ENCODE measurements at regions not wholly inside any gene's neighbourhood (a gene's known extent, or its start where the extent isn't known, plus 50 kb on each side); places are given as distances from the start of the nearest gene placed in this dataset.

DNA sequence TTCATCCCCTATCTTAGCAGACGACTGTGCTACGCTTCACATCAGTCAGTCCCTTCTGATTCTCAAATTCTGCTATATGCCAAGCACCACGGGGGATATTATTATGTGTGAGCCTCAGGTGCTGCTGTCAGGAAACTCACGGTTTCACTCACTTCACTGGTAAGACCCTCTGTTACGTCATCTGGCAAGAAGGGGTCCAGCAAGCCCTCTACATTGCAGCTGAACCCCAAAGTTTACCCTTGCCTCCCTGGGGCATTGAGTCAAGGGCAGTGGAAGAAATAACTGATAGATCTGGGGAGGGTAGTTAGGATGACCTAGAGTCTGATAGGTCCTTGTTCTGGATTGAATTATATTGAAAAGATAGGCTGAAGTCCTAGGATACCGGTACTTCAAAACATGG is 237.4 kb downstream of the RRAGC start:
- Histone ChIP-seq H3K4me3 (no peak overlapping the region), H3K4me2 (peak overlapping the region; percentile 45; the same call in 1 of the 2 replicates), H4K20me1 (no peaks in the 10 kb centered on the region), H3K27ac (no peak overlapping the region), H3K9ac (no peak overlapping the region), H3K36me3 (no peaks in the 10 kb centered on the region), H3K27me3 (no peaks in the 10 kb centered on the region), H3K4me1 (peaks cover 21% of the 10 kb centered on the region), H3K9me3 (no peaks in the 10 kb centered on the region)
- TF ChIP-seq Cebpa-rat (IDR thresholded peaks at IDR 0.05), result no peak

DNA sequence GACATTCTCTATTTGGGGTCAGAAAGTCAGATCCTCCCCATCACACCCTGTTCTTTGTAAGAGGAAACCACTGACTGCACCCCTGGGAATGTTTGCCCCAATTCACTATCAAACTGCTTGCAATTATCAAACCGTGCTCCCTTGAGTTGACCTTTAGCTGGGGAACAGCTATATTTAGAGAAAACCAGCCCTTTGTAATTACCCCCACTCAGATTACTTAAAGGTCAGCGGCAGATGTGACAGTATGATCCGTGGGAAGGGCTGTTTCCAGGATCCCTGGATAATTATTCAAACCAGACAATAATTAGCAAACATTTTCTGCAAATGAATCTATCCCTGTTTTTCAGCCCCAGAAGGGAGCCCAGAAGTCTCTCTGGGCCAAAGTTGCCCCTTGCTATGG is 242.7 kb downstream of the RRAGC start:
- no peak overlapping the region for H3K27ac ChIP-seq
- no peak for TF ChIP-seq Cebpa-rat (IDR thresholded peaks at IDR 0.05)
- H4K20me1 ChIP-seq, result no peaks in the 10 kb centered on the region
- H3K27me3 ChIP-seq, result no peaks in the 10 kb centered on the region
- peaks cover 58% of the 10 kb centered on the region for H3K4me1 ChIP-seq
- H3K9ac ChIP-seq, result 0 out of 2 replicates have a peak overlapping the region, but pooled peaks have one; percentile 11
- H3K36me3 ChIP-seq, result no peaks in the 10 kb centered on the region
- H3K9me3 ChIP-seq, result no peaks in the 10 kb centered on the region
- no peak overlapping the region for H3K4me3 ChIP-seq
- peak overlapping the region; percentile 79 for H3K4me2 ChIP-seq

DNA sequence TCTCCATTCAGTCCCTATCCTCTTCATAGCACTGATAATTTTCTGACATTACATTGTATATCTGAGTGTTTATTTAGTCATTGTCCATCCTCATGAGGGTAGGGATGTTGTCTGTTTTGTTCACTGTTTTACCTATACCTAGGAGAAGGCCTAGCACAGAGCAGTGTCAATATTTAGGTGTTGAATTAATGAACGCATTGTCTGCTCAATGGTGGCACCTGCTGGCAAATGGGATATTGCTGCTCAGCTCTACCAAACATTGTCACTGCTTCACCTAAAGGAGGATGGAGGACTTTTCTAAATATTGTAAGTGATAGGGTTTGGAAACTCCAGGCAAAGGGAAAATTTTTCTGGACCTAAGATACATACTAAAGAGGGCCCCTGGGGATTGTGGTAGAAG is 243.9 kb downstream of the RRAGC start:
- Histone ChIP-seq H3K36me3 (no peaks in the 10 kb centered on the region), H3K4me3 (no peak overlapping the region), H3K4me2 (peak overlapping the region; percentile 79; the same call in 1 of the 2 replicates), H3K4me1 (peaks cover 54% of the 10 kb centered on the region), H3K9ac (no peak overlapping the region), H3K27ac (no peak overlapping the region), H4K20me1 (no peaks in the 10 kb centered on the region), H3K9me3 (no peaks in the 10 kb centered on the region), H3K27me3 (no peaks in the 10 kb centered on the region)
- no peak for TF ChIP-seq Cebpa-rat (IDR thresholded peaks at IDR 0.05)

DNA sequence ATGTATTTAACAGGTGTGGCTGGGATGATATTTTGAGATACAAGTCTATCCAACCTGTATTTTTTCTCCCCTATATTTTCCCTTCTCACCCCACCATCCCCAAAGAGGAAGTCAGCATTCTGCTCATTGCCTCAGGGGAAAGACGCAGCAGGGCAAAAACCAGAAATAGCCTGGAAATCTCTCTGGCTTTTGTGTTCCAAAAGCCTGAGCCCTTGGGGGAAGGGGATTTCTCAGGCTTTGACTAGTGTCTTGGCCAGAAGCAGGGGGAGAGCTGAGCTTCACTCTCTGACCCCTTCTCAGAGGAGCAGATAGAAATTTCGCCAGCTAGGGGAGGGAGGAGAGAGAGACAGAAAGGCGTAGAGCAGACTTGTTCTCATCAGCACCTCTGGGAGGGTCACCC is 244.7 kb downstream of the RRAGC start:
- Histone ChIP-seq H3K4me2 (peak overlapping the region; percentile 79), H3K9ac (0 out of 2 replicates have a peak overlapping the region, but pooled peaks have one; percentile 25), H3K4me1 (peaks cover 54% of the 10 kb centered on the region), H4K20me1 (no peaks in the 10 kb centered on the region), H3K4me3 (no peak overlapping the region), H3K27me3 (no peaks in the 10 kb centered on the region), H3K36me3 (no peaks in the 10 kb centered on the region), H3K27ac (peak overlapping the region; percentile 58), H3K9me3 (no peaks in the 10 kb centered on the region)
- TF ChIP-seq Cebpa-rat (IDR thresholded peaks at IDR 0.05), result no peak

DNA sequence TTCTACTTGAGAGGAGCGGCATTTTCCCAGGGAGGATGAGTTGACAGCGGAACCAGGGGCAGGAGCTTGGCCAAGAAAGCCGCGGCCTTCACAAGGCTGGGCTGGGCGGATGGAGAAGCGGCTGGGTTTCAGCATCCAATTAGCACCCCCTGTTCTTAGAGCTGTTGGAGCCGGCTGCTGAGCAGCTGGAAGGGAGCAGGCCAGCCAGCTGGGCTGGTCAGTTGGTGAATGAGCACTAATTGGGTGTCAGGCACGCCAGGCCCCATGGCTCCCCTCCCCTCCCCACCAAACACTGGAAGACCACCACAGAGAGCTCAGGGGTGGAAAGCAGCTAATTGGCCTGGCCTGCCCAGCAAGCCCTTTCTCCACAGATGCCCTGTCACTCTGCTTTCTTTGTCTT is 245.6 kb downstream of the RRAGC start:
- no peak overlapping the region for H3K4me3 ChIP-seq
- TF ChIP-seq Cebpa-rat (IDR thresholded peaks at IDR 0.05), result no peak
- no peaks in the 10 kb centered on the region for H3K36me3 ChIP-seq
- H3K27me3 ChIP-seq, result no peaks in the 10 kb centered on the region
- H3K9me3 ChIP-seq, result no peaks in the 10 kb centered on the region
- H4K20me1 ChIP-seq, result no peaks in the 10 kb centered on the region
- H3K9ac ChIP-seq, result no peak overlapping the region
- no peak overlapping the region for H3K27ac ChIP-seq
- peak overlapping the region; percentile 79 for H3K4me2 ChIP-seq
- H3K4me1 ChIP-seq, result peaks cover 54% of the 10 kb centered on the region

DNA sequence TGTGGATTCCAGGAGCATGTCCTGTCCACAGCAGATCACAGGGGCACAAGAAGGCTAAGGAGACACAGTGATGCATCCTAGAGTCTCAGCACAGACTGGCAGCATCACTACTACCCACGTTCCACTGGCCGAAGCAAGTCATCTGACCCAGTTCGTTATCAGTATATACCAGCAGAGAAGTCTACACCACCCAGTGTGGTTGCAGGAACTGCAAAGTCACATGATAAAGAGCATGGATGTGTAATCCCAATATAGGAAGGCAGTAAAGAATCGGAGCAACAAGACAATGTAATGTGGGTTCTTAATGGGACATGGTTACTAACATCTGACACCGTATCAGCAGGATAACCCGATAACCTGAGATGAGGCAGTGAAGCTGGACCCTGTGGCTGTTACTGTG is 246.6 kb downstream of the RRAGC start:
- no peaks in the 10 kb centered on the region for H3K9me3 ChIP-seq
- no peaks in the 10 kb centered on the region for H4K20me1 ChIP-seq
- H3K4me1 ChIP-seq, result peaks cover 59% of the 10 kb centered on the region
- H3K9ac ChIP-seq, result no peak overlapping the region
- no peak overlapping the region for H3K4me3 ChIP-seq
- H3K27me3 ChIP-seq, result no peaks in the 10 kb centered on the region
- TF ChIP-seq Cebpa-rat (IDR thresholded peaks at IDR 0.05), result no peak
- no peak overlapping the region for H3K4me2 ChIP-seq
- H3K27ac ChIP-seq, result no peak overlapping the region
- no peaks in the 10 kb centered on the region for H3K36me3 ChIP-seq

DNA sequence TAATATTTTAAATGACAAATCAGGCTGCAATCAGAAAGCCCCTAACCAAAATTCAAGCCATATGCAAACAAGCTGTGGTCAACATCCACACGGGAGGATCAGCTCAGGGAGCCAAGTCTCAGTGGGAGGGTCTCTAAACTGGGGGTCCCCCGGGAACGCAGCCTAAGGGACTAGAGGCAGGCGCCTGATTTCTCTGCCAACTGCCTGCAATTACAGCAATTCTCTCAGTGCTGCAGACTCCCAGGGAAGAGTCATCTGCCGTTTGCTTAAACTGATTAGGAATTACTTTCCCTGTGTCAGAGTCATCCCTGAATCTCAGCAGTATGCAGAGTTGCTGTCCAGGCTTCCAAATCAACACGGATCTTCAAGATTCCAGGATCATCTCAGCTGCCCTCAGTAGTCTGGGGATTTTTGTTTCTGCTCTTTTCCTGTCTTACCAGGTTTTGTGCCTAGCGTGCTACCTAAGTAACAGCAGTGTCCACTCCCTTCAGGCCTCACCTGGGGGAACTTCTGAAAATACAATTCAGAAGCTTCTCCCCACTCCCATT is 247.8 kb downstream of the RRAGC start:
- Histone ChIP-seq H3K9me3 (no peaks in the 10 kb centered on the region), H4K20me1 (no peaks in the 10 kb centered on the region), H3K4me2 (peak overlapping the region; percentile 47), H3K27ac (no peak overlapping the region), H3K9ac (no peak overlapping the region), H3K4me1 (peaks cover 49% of the 10 kb centered on the region), H3K36me3 (no peaks in the 10 kb centered on the region), H3K27me3 (no peaks in the 10 kb centered on the region), H3K4me3 (no peak overlapping the region)
- TF ChIP-seq Cebpa-rat (IDR thresholded peaks at IDR 0.05), result no peak

DNA sequence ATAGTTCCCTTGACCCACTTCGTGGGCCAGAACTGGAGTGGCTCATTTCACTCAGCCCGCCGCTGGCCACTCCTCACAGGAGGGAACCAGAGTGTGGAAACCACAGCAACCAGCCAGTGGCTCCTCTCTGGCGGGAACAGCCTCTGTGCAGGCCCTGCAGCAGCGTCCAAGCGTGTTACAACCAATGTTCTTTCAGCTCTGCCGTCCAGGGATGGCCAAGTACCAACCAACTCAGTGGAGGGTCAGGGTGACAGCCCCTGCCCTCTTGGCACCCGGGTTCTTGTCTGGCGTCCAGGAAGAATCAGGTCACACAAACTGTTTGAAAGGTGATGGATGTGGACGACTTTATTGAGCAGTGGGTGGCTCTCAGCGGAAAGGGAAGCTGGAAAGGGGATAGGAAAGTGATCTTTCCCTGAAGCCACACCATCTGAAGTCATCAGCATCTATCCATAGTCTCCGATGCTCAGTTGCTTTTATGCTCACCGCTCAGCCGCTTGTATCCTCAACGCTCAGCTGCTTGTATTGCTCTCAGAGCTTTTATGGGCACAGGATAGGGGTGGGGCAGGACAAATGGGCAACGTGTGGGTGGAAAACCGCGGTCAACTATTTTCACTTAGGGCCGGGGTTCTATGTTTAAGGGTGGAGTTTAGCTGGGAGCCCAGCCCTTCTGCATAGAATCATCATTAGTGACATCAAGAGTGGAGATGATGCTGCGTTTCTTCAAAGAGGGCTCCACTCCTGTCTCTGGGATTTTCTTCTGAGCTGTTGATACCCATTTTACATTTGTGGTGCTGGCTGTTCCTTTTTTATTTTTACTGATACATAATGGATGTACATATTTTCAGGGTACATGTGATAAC is 250.2 kb downstream of the RRAGC start:
- H3K9me3 ChIP-seq, result no peaks in the 10 kb centered on the region
- H3K4me2 ChIP-seq, result no peak overlapping the region
- H3K36me3 ChIP-seq, result no peaks in the 10 kb centered on the region
- H3K4me3 ChIP-seq, result no peak overlapping the region
- H3K9ac ChIP-seq, result no peak overlapping the region
- H3K4me1 ChIP-seq, result peaks cover 25% of the 10 kb centered on the region
- no peaks in the 10 kb centered on the region for H4K20me1 ChIP-seq
- no peak overlapping the region for H3K27ac ChIP-seq
- TF ChIP-seq Cebpa-rat (IDR thresholded peaks at IDR 0.05), result no peak
- no peaks in the 10 kb centered on the region for H3K27me3 ChIP-seq

DNA sequence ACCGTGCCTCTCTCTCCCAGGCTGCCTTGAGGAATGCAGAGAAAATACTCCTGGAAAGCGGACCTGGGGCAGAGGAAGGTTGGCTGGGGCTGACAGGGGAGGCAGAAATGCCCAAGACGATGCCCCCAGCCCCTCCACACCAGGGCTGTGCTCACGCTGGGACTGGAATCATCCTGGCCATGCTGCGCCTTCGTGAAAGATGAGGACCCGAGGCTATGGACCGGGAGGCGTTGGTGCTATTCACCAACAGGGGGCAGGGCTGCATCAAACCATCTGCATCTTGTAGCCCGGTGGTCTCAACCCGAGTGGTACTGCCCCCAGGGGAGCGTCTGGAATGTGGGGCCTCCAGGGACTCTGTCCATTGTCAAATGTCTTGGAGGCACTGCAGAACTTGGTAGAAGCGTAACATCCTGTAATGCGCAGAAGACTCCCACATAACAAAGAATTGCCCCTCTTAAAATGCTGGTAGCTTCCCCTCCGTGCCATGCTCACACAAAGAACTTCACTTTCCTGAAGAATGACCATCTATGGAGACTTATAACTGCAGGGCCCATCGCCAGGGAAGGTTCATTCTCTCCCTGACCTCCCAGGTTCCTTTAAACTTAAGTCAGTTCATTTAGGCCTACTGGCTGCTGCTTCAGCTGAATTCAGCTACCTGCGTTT is 251.2 kb downstream of the RRAGC start:
- TF ChIP-seq Cebpa-rat (IDR thresholded peaks at IDR 0.05), result no peak
- Histone ChIP-seq H3K36me3 (no peaks in the 10 kb centered on the region), H4K20me1 (no peaks in the 10 kb centered on the region), H3K27me3 (no peaks in the 10 kb centered on the region), H3K4me2 (no peak overlapping the region), H3K4me1 (peaks cover 19% of the 10 kb centered on the region), H3K27ac (no peak overlapping the region), H3K4me3 (no peak overlapping the region), H3K9me3 (no peaks in the 10 kb centered on the region), H3K9ac (no peak overlapping the region)

DNA sequence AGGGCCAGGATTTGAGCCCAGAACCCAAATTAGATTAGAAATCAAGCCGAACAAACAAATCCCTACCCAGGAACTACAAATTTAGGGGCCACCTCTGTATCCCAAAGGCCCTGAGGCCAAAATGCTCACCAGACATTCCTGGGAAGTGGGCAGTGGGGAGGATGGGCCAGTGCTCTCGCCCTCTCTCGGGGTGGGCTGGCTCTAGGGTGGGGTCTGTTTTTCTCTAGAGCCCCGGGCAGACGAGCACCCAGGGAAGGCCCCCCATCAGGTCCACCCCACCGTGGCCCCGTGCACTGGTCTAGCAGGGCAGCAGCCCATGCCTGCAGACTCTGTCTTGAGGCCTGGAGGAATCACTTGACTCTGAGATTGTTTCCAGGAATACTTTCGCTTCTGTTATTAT is 252.0 kb downstream of the RRAGC start:
- Histone ChIP-seq H3K4me2 (no peak overlapping the region), H3K36me3 (no peaks in the 10 kb centered on the region), H3K9me3 (no peaks in the 10 kb centered on the region), H3K9ac (no peak overlapping the region), H3K4me3 (no peak overlapping the region), H3K27ac (no peak overlapping the region), H3K4me1 (peaks cover 19% of the 10 kb centered on the region), H3K27me3 (no peaks in the 10 kb centered on the region), H4K20me1 (no peaks in the 10 kb centered on the region)
- TF ChIP-seq Cebpa-rat (IDR thresholded peaks at IDR 0.05), result no peak

All from BLaER1 (cell line).